PC-9 (cell line): ENCODE measurements at regions not wholly inside any gene's neighbourhood (a gene's known extent, or its start where the extent isn't known, plus 50 kb on each side); places are given as distances from the start of the nearest gene placed in this dataset.

Experiments
- EZH2 ChIP-seq: fragments of 200-600 bp; sonication (generic); IDR thresholded peaks from 2 replicates; pipeline ENCODE4 v1.8.0; 2017; ENCODE audit warnings: antibody characterized with exemption, low read depth
- TF ChIP-seq, protein P1 (sequence below): fragments of 200-600 bp; sonication (generic); conservative IDR thresholded peaks from 2 replicates; pipeline ENCODE4 v1.6.1; 2017; ENCODE audit warnings: mixed run types, antibody characterized with exemption, mild to moderate bottlenecking, moderate library complexity

DNA sequence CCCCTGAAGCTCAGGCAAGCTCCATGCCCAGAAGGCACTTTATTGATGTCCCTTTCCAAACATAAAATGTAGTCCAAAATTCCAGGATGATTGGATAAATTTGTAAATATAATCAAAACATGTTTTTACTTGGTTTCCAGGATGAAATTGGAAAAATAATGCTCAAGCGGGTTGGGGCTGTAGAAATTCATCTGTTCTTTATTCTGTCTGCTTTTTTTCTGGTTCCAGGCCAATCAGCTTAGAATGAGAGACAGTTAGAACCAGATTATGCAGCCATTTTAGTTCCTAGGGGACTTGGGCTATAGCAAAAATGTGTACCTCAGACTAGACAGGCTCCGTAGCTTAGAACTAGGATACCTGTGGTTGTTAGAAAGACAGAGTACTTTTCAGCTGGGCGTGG, 450.8 kb downstream of the MCTP2 start:
- TF ChIP-seq, protein P1, sequence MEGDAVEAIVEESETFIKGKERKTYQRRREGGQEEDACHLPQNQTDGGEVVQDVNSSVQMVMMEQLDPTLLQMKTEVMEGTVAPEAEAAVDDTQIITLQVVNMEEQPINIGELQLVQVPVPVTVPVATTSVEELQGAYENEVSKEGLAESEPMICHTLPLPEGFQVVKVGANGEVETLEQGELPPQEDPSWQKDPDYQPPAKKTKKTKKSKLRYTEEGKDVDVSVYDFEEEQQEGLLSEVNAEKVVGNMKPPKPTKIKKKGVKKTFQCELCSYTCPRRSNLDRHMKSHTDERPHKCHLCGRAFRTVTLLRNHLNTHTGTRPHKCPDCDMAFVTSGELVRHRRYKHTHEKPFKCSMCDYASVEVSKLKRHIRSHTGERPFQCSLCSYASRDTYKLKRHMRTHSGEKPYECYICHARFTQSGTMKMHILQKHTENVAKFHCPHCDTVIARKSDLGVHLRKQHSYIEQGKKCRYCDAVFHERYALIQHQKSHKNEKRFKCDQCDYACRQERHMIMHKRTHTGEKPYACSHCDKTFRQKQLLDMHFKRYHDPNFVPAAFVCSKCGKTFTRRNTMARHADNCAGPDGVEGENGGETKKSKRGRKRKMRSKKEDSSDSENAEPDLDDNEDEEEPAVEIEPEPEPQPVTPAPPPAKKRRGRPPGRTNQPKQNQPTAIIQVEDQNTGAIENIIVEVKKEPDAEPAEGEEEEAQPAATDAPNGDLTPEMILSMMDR: no peak
- no peak for TF ChIP-seq EZH2
